HepG2 (cell line): ENCODE measurements at regions not wholly inside any gene's neighbourhood (a gene's known extent, or its start where the extent isn't known, plus 50 kb on each side); places are given as distances from the start of the nearest gene placed in this dataset.

ENCODE experiments used
- ATF1 ChIP-seq: IDR thresholded peaks from 2 replicates; pipeline ENCODE4 v1.6.1; 2016; ENCODE audit warnings: mild to moderate bottlenecking, control low read depth
- CTCF ChIP-seq: sonication (generic); formaldehyde crosslinking; IDR thresholded peaks from 2 replicates; pipeline ENCODE4 v1.5.0; 2020; ENCODE audit warnings: mild to moderate bottlenecking, missing genetic modification reagents, moderate library complexity
- FOXK2 ChIP-seq: fragments of 450-650 bp; IDR thresholded peaks from 2 replicates; pipeline ENCODE4 v1.6.1; 2016
- FOXP4 ChIP-seq: sonication (generic); formaldehyde crosslinking; IDR thresholded peaks from 2 replicates; pipeline ENCODE4 v1.4.0; 2020; ENCODE audit warnings: missing genetic modification reagents
- MTA3 ChIP-seq: sonication (generic); formaldehyde crosslinking; IDR thresholded peaks from 2 replicates; pipeline ENCODE4 v1.4.0; 2020; ENCODE audit warnings: missing genetic modification reagents
- POLR2AphosphoS5 ChIP-seq: IDR thresholded peaks from 2 replicates; pipeline ENCODE4 v1.6.1; 2012; ENCODE audit warnings: low read depth, low read length
- PTBP1 ChIP-seq: fragments of 200-400 bp; formaldehyde crosslinking; IDR thresholded peaks from 2 replicates; pipeline ENCODE4 v1.6.1; 2018; ENCODE audit warnings: low read length, low read depth; ENCODE audit not compliant: poor library complexity, severe bottlenecking
- SMC3 ChIP-seq: IDR thresholded peaks from 2 replicates; pipeline ENCODE4 v1.6.1; 2011; ENCODE audit warnings: low read length, improper control_type of control experiment
- ZMAT5 ChIP-seq: sonication (generic); formaldehyde crosslinking; IDR thresholded peaks from 2 replicates; pipeline ENCODE4 v1.5.0; 2020; ENCODE audit warnings: mild to moderate bottlenecking, low read depth, missing genetic modification reagents, borderline replicate concordance
- ZNF24 ChIP-seq: fragments of 450-650 bp; IDR thresholded peaks from 2 replicates; pipeline ENCODE4 v1.6.1; 2017; ENCODE audit warnings: antibody characterized with exemption, mild to moderate bottlenecking

- TF ChIP-seq ZNF24 (no peak), MTA3 (no peak), ATF1 (CRISPR knock-in tag) (no peak), FOXK2 (no peak), ZMAT5 (CRISPR knock-in tag) (no peak), SMC3 (no peak), POLR2AphosphoS5 (no peak), PTBP1 (no peak), FOXP4 (CRISPR knock-in tag) (no peak), CTCF (CRISPR knock-in tag) (no peak)
Observed at GRCh38 chr13:67343777-67344176, 113.6 kb upstream of the PCDH9 start.
